OCI-LY3 (cell line): ENCODE measurements at regions not wholly inside any gene's neighbourhood (a gene's known extent, or its start where the extent isn't known, plus 50 kb on each side); places are given as distances from the start of the nearest gene placed in this dataset.

Source experiments
- H2AFZ ChIP-seq: fragments of 200-600, 300-600 bp; shearing (Covaris generic); 2 replicates; pipeline ENCODE4 v1.6.0; 2014; ENCODE audit warnings: antibody characterized with exemption, low read depth, low read length
- H3K27ac ChIP-seq: fragments of 200-600, 300-600 bp; sonication (generic); 2 replicates; pipeline ENCODE4 v1.5.1; 2014; ENCODE audit warnings: mild to moderate bottlenecking, low read length, moderate library complexity, mixed read lengths
- H3K27me3 ChIP-seq: fragments of 200-600, 300-600 bp; sonication (generic); 2 replicates; pipeline ENCODE4 v1.6.1; 2014; ENCODE audit warnings: low read depth, low read length, mixed read lengths
- H3K36me3 ChIP-seq: fragments of 200-600, 300-600 bp; sonication (generic); replicated peaks from 2 replicates; pipeline ENCODE3; 2014; ENCODE audit warnings: low read depth, low read length, mixed read lengths
- H3K4me1 ChIP-seq: fragments of 300-600, 200-600 bp; sonication (generic); 2 replicates; pipeline ENCODE4 v1.6.1; 2014; ENCODE audit warnings: low read length, mixed read lengths
- H3K4me2 ChIP-seq: fragments of 200-600, 300-600 bp; sonication (generic); 2 replicates; pipeline ENCODE4 v1.6.1; 2014; ENCODE audit warnings: low read length, mixed read lengths
- H3K4me3 ChIP-seq: fragments of 300-600, 200-600 bp; sonication (generic); 2 replicates; pipeline ENCODE4 v1.5.1; 2014; ENCODE audit warnings: antibody characterized with exemption, mild to moderate bottlenecking, low read length, moderate library complexity
- H3K79me2 ChIP-seq: fragments of 300-600, 200-600 bp; shearing (Covaris generic); 2 replicates; pipeline ENCODE4 v1.6.1; 2014; ENCODE audit warnings: mild to moderate bottlenecking, low read length, mixed read lengths
- H3K9ac ChIP-seq: fragments of 300-600, 200-600 bp; shearing (Covaris generic); 2 replicates; pipeline ENCODE4 v1.6.0; 2014; ENCODE audit warnings: mild to moderate bottlenecking, low read length, moderate library complexity
- H3K9me3 ChIP-seq: fragments of 200-600, 300-600 bp; shearing (Covaris generic); 2 replicates; pipeline ENCODE4 v1.6.1; 2014; ENCODE audit warnings: low read length, mixed read lengths; ENCODE audit not compliant: insufficient read depth
- H4K20me1 ChIP-seq: fragments of 200-600, 300-600 bp; sonication (generic); 2 replicates; pipeline ENCODE4 v1.6.1; 2016; ENCODE audit warnings: low read length, mixed read lengths; ENCODE audit not compliant: insufficient read depth
- EZH2phosphoT487 ChIP-seq: fragments of 200-600 bp; shearing (Covaris generic); IDR thresholded peaks from 2 replicates; pipeline ENCODE4 v1.6.1; 2018; ENCODE audit warnings: antibody characterized with exemption, mixed run types, low read depth
- TF ChIP-seq, protein P1 (sequence below): fragments of 200-600, 300-600 bp; sonication (generic); IDR thresholded peaks from 2 replicates; pipeline ENCODE4 v1.5.1; 2014; ENCODE audit warnings: antibody characterized with exemption, low read length, low read depth

DNA sequence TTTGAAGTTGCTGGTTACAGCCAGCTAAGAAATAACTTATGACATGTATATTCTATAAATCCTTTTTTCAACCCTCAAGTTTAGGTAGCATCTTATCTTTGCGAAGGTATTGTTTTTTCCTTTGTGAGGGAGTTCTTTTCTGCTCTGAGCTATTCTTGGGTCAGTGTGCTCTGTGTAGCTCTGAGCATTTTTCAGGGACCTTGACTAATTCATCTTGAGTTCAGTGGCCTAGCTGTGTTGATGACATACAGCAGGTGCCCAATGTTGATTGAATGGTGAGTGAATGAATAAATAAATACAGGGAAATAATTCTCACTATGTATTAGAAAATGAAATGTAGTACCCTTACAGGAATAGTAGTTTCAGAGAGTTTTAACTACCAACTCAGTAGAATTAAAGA is 335.3 kb downstream of the IL20RB start:
- Histone ChIP-seq H3K4me3 (no peak overlapping the region), H3K79me2 (no peaks in the 10 kb centered on the region)
- TF ChIP-seq, protein P1, sequence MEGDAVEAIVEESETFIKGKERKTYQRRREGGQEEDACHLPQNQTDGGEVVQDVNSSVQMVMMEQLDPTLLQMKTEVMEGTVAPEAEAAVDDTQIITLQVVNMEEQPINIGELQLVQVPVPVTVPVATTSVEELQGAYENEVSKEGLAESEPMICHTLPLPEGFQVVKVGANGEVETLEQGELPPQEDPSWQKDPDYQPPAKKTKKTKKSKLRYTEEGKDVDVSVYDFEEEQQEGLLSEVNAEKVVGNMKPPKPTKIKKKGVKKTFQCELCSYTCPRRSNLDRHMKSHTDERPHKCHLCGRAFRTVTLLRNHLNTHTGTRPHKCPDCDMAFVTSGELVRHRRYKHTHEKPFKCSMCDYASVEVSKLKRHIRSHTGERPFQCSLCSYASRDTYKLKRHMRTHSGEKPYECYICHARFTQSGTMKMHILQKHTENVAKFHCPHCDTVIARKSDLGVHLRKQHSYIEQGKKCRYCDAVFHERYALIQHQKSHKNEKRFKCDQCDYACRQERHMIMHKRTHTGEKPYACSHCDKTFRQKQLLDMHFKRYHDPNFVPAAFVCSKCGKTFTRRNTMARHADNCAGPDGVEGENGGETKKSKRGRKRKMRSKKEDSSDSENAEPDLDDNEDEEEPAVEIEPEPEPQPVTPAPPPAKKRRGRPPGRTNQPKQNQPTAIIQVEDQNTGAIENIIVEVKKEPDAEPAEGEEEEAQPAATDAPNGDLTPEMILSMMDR = no peak
- TF ChIP-seq EZH2phosphoT487 = no peak

DNA sequence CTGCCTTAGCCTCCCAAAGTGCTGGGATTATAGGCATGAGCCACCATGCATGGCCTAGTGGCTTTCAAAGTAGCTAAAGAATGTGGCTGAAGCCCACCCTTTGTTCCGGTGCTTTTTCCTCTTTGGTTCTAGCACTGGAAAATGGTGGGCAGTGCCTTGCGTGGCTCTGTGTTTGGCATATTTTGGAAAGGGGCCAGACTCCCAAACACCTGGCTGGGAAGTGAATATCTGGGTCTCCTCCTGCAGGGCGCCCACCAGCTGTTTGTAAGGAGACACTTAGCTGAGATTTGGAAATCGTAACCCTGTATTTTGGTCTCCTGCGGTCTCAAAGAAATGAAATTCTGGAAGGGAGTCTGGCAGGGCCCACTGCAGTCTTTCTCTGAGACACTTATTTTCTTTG is 336.4 kb downstream of the IL20RB start:
- H3K36me3 ChIP-seq = no peaks in the 10 kb centered on the region
- H3K27ac ChIP-seq = no peak overlapping the region
- no peaks in the 10 kb centered on the region for H3K9me3 ChIP-seq
- H3K27me3 ChIP-seq = peaks cover 9% of the 10 kb centered on the region
- no peaks in the 10 kb centered on the region for H3K4me1 ChIP-seq
- no peaks in the 10 kb centered on the region for H4K20me1 ChIP-seq
- no peak overlapping the region for H3K4me2 ChIP-seq
- no peak for TF ChIP-seq EZH2phosphoT487
- TF ChIP-seq, protein P1 = no peak
- no peak overlapping the region for H3K4me3 ChIP-seq
- H3K9ac ChIP-seq = no peak overlapping the region
- no peaks in the 10 kb centered on the region for H3K79me2 ChIP-seq
- no peak overlapping the region for H2AFZ ChIP-seq

More for the DNA sequence above, 335.3 kb downstream of the IL20RB start:
- Histone ChIP-seq H2AFZ (no peak overlapping the region), H3K36me3 (no peaks in the 10 kb centered on the region), H3K4me2 (no peak overlapping the region), H4K20me1 (no peaks in the 10 kb centered on the region), H3K27me3 (peaks cover 9% of the 10 kb centered on the region), H3K9me3 (no peaks in the 10 kb centered on the region), H3K9ac (no peak overlapping the region), H3K4me1 (no peaks in the 10 kb centered on the region), H3K27ac (no peak overlapping the region)

DNA sequence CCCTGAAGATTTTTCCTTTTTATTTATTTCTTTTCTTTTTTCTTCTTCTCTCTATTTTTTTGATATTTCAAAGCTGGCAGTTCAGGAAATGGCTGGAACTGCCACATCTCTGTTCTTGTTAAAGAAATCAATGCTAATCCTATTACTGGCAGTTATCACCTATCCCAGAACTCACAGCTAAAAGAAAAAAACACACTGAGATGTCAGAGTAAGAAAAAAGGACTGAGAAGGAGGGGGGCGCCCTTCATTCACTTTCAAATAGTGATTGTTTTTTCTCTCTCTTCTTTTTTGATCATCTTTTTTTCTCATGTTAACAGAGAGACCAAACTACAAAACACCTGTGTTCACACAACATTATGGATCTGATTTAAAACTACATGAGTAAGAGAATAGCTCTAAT is 337.1 kb downstream of the IL20RB start:
- Histone ChIP-seq H3K9ac (no peak overlapping the region), H2AFZ (no peak overlapping the region), H4K20me1 (no peaks in the 10 kb centered on the region), H3K27ac (no peak overlapping the region), H3K79me2 (no peaks in the 10 kb centered on the region), H3K27me3 (peaks cover 9% of the 10 kb centered on the region), H3K36me3 (no peaks in the 10 kb centered on the region), H3K4me1 (no peaks in the 10 kb centered on the region), H3K9me3 (no peaks in the 10 kb centered on the region), H3K4me2 (no peak overlapping the region), H3K4me3 (no peak overlapping the region)
- TF ChIP-seq EZH2phosphoT487 = no peak
- TF ChIP-seq, protein P1 = no peak; the same call in 1 of the 2 replicates

DNA sequence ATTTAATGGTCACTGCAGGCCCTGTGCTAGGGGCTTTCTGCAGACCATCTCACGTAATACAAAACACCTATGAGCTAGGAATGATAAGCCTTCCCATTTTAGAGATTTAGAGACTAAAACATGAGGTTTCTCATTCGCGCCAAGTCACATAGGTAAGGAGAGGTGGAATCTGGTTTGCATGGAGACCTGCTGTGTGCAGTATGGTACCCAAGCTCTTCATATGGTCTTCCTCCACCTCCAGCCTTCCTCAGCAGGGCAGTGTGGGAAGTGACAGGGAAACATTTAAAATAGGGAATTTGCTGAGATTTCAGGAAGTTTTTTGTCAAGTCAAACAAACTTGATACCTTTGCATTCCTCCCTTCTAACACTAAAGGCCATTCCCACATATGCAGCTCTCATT is 337.6 kb downstream of the IL20RB start:
- H3K36me3 ChIP-seq = no peaks in the 10 kb centered on the region

More for the DNA sequence above, 337.6 kb downstream of the IL20RB start:
- Histone ChIP-seq H3K4me3 (no peak overlapping the region), H3K9ac (no peak overlapping the region), H3K4me1 (no peaks in the 10 kb centered on the region), H4K20me1 (no peaks in the 10 kb centered on the region), H2AFZ (no peak overlapping the region), H3K27me3 (peaks cover 9% of the 10 kb centered on the region), H3K4me2 (no peak overlapping the region), H3K9me3 (no peaks in the 10 kb centered on the region), H3K79me2 (no peaks in the 10 kb centered on the region), H3K27ac (no peak overlapping the region)
- no peak for TF ChIP-seq EZH2phosphoT487
- TF ChIP-seq, protein P1 = no peak
